ENCODE measurements at regions not wholly inside any gene's neighbourhood (a gene's known extent, or its start where the extent isn't known, plus 50 kb on each side); places are given as distances from the start of the nearest gene placed in this dataset.

- no peaks in the 10 kb centered on the region for H3K27me3 Mint-ChIP-seq (ENCODE audit: low read depth in 3 of 3)
- no CpG with 5 or more reads among the region's 3 CpGs for WGBS (ENCODE audit: insufficient coverage)
- H3K27ac Mint-ChIP-seq, result no peak overlapping the region
- DNase-seq, result no peak
- Histone ChIP-seq H4K20me1 (ENCODE audit: insufficient read depth, low read length) (no peaks in the 10 kb centered on the region), H3K4me1 (ENCODE audit: control insufficient read depth in 1 of 2, insufficient read depth in 2 of 2, low read length in 2 of 2) (no peaks in the 10 kb centered on the region), H3K79me2 (ENCODE audit: insufficient read depth, low read length) (no peaks in the 10 kb centered on the region), H3K27ac (ENCODE audit: low read depth in 1 of 2, low read length in 2 of 2) (no peak overlapping the region), H3K36me3 (replicated peaks in 1 of 2; ENCODE audit: control insufficient read depth in 1 of 2, insufficient read depth in 2 of 2, low read length in 2 of 2) (no peaks in the 10 kb centered on the region), H3K4me3 (replicated peaks in 1 of 3; ENCODE audit: low read depth in 2 of 3, low read length in 3 of 3) (no peak overlapping the region), H2AFZ (ENCODE audit: insufficient read depth, low read depth, low read length, poor library complexity, severe bottlenecking) (no peak overlapping the region), H3K9me3 (replicated peaks in 1 of 2; ENCODE audit: control insufficient read depth in 1 of 2, insufficient read depth in 1 of 2, low read length in 2 of 2) (no peaks in the 10 kb centered on the region), H3K27me3 (ENCODE audit: control insufficient read depth in 2 of 2, insufficient read depth in 2 of 2, low read length in 2 of 2) (no peaks in the 10 kb centered on the region), H3K9ac (ENCODE audit: insufficient read depth, low read length, poor library complexity, severe bottlenecking) (no peak overlapping the region), H3K4me2 (replicated peaks; ENCODE audit: extremely low read depth, low read length, poor library complexity, severe bottlenecking) (no peak overlapping the region)
- no peaks in the 10 kb centered on the region for H3K36me3 Mint-ChIP-seq
- H3K4me1 Mint-ChIP-seq, result no peaks in the 10 kb centered on the region
- no peaks in the 10 kb centered on the region for H3K9me3 Mint-ChIP-seq
- intact Hi-C loops (cut with micrococcal nuclease), result no loop called here
- TF ChIP-seq CTCF (IDR thresholded peaks at IDR 0.05), result no peak
- H3K4me3 Mint-ChIP-seq, result no peak overlapping the region
These were observed 92.9 kb upstream of the CADPS start for GRCh38 chr3:62968128-62968527.

- no peak for DNase-seq
- Mint-ChIP-seq H3K4me1 (no peaks in the 10 kb centered on the region), H3K9me3 (peaks cover 0 to 2% (median 0%) of the 10 kb centered on the region in 7 donors), H3K4me3 (no peak overlapping the region), H3K36me3 (no peaks in the 10 kb centered on the region), H3K27me3 (ENCODE audit: low read depth in 3 of 3) (no peaks in the 10 kb centered on the region), H3K27ac (no peak overlapping the region)
- no peaks in the 10 kb centered on the region for H3K79me2 ChIP-seq (ENCODE audit: insufficient read depth, low read length)
- no peak overlapping the region for H3K4me2 ChIP-seq (replicated peaks; ENCODE audit: extremely low read depth, low read length, poor library complexity, severe bottlenecking)
- H2AFZ ChIP-seq (ENCODE audit: insufficient read depth, low read depth, low read length, poor library complexity, severe bottlenecking), result no peak overlapping the region
- intact Hi-C loops (cut with micrococcal nuclease), result no loop called here
- no peaks in the 10 kb centered on the region for H3K4me1 ChIP-seq (ENCODE audit: control insufficient read depth in 1 of 2, insufficient read depth in 2 of 2, low read length in 2 of 2)
- no peak overlapping the region for H3K27ac ChIP-seq (ENCODE audit: low read depth in 1 of 2, low read length in 2 of 2)
- H3K9me3 ChIP-seq (replicated peaks in 1 of 2; ENCODE audit: control insufficient read depth in 1 of 2, insufficient read depth in 1 of 2, low read length in 2 of 2), result no peaks in the 10 kb centered on the region
- no peaks in the 10 kb centered on the region for H4K20me1 ChIP-seq (ENCODE audit: insufficient read depth, low read length)
- no peak overlapping the region for H3K4me3 ChIP-seq (replicated peaks in 1 of 3; ENCODE audit: low read depth in 2 of 3, low read length in 3 of 3)
- no peaks in the 10 kb centered on the region for H3K27me3 ChIP-seq (ENCODE audit: control insufficient read depth in 2 of 2, insufficient read depth in 2 of 2, low read length in 2 of 2)
- TF ChIP-seq CTCF (IDR thresholded peaks at IDR 0.05), result no peak
- H3K9ac ChIP-seq (ENCODE audit: insufficient read depth, low read length, poor library complexity, severe bottlenecking), result no peak overlapping the region
- H3K36me3 ChIP-seq (replicated peaks in 1 of 2; ENCODE audit: control insufficient read depth in 1 of 2, insufficient read depth in 2 of 2, low read length in 2 of 2), result no peaks in the 10 kb centered on the region
- 100% methylated on average over 2 of the region's 5 CpGs for WGBS (ENCODE audit: insufficient coverage)
These were observed 95.4 kb upstream of the CADPS start for GRCh38 chr3:62970648-62971047.

Data from CD14-positive monocyte (primary cell).